C4-2B (cell line): ENCODE measurements at regions not wholly inside any gene's neighbourhood (a gene's known extent, or its start where the extent isn't known, plus 50 kb on each side); places are given as distances from the start of the nearest gene placed in this dataset.

ENCODE experiments used
- H3K27ac ChIP-seq: fragments of 450-650 bp; 2 replicates; pipeline ENCODE4 v1.5.1; 2017
- CTCF ChIP-seq: fragments of 450-650 bp; conservative IDR thresholded peaks from 2 replicates; pipeline ENCODE4 v1.5.1; 2017; ENCODE audit warnings: mild to moderate bottlenecking
- ZFX ChIP-seq: fragments of 450-650 bp; IDR thresholded peaks from 2 replicates; pipeline ENCODE4 v1.6.1; 2017

- H3K27ac ChIP-seq = no peak overlapping the region
- TF ChIP-seq CTCF = no peak
- no peak for TF ChIP-seq ZFX
Measured at GRCh38 chr5:5085381-5085780, 54.7 kb upstream of the ADAMTS16 start.

GRCh38 chr5:5089895-5090649, 50.1 kb upstream of the ADAMTS16 start:
- TF ChIP-seq CTCF (no peak), ZFX (no peak)
- no peak overlapping the region for H3K27ac ChIP-seq
